Right lobe of liver (tissue), 6 donors: ENCODE measurements at regions not wholly inside any gene's neighbourhood (a gene's known extent, or its start where the extent isn't known, plus 50 kb on each side); places are given as distances from the start of the nearest gene placed in this dataset.
A peak's percentile ranks its signal among the peaks of the same experiment; 100 is the strongest.

Experiments
- ATAC-seq, 4 donors: fragments of 200-7000 bp; cut with Tn5 transposase; one replicate each; pipeline ENCODE4 v1.9.1; 2020; ENCODE audit warnings: mild to moderate bottlenecking in 4 of 4, moderate library complexity in 4 of 4
- DNase-seq, 3 donors: peaks; one replicate each; pipeline ENCODE4 v3.0.0-alpha.2; 2020
- H3K27ac ChIP-seq, 3 donors: fragments of 200-600 bp; one replicate each; pipeline ENCODE4 v1.8.0; 2022
- H3K27me3 ChIP-seq, 2 donors: fragments of 200-600 bp; one replicate each; pipeline ENCODE4 v1.8.0; 2022
- H3K36me3 ChIP-seq, 4 donors: fragments of 200-600 bp; sonication (generic) in 1 of 4; one replicate each; pipeline versions ENCODE4 v1.5.1 to v1.8.0; 2017 to 2022; ENCODE audit warnings: control low read depth in 1 of 4
- H3K4me1 ChIP-seq, 4 donors: fragments of 200-600 bp; sonication (generic) in 1 of 4; one replicate each; pipeline versions ENCODE4 v1.5.1 to v1.8.0; 2017 to 2022; ENCODE audit warnings: control low read depth in 1 of 4
- H3K4me3 ChIP-seq, 3 donors: fragments of 200-600 bp; one replicate each; pipeline ENCODE4 v1.8.0; 2022
- H3K9me3 ChIP-seq, 4 donors: fragments of 200-600 bp; sonication (generic) in 1 of 4; one replicate each; pipeline versions ENCODE4 v1.5.1 to v1.8.0; 2017 to 2022; ENCODE audit warnings: control low read depth in 1 of 4
- CTCF ChIP-seq, 4 donors: fragments of 200-600 bp in 3 of 4; fragments of 450-650 bp in 1 of 4; IDR thresholded peaks; one replicate each; pipeline versions ENCODE4 v1.5.1 to v1.8.0; 2016 to 2022; ENCODE audit warnings: antibody characterized with exemption in 4 of 4, mild to moderate bottlenecking in 2 of 4
- POLR2A ChIP-seq: fragments of 450-650 bp; IDR thresholded peaks from one replicate; pipeline ENCODE4 v1.6.1; 2017; ENCODE audit warnings: antibody characterized with exemption, mild to moderate bottlenecking
- WGBS: methylation state at CpG from one replicate; pipeline ENCODE4 v1.1.6; 2018; ENCODE audit warnings: low coverage, low lambda C conversion rate; ENCODE audit not compliant: insufficient coverage; ENCODE audit errors: missing lambda C conversion rate; 5-methylcytosine and 5-hydroxymethylcytosine counted together
- intact Hi-C, 2 donors: fragments of 100-400 bp; cut with DNase I; formaldehyde crosslinking; loops; one replicate each; pipeline versions ENCODE4 v1.11.2 to v1.14.1; 2022
- donor health status: DM: no; HTN: yes; CAD: no.
- donor health status: DM: no; HTN: no; CAD: no.
- donor health status: DM: no; HTN: no; CAD: no.
- donor health status: DM: no; HTN: yes; CAD: no.
- donor health status: DM: no; HTN: yes; CAD: no.

- ATAC-seq = no peak
- no peak overlapping the region for H3K4me3 ChIP-seq
- no peaks in the 10 kb centered on the region for H3K27me3 ChIP-seq
- TF ChIP-seq CTCF (IDR thresholded peaks at IDR 0.05) = no peak
- TF ChIP-seq POLR2A = no peak
- intact Hi-C loops = no loop called here
- no peak overlapping the region for H3K27ac ChIP-seq
- H3K4me1 ChIP-seq = no peaks in the 10 kb centered on the region
- no peak for DNase-seq
- no peaks in the 10 kb centered on the region for H3K9me3 ChIP-seq
- H3K36me3 ChIP-seq = no peaks in the 10 kb centered on the region
- 38% methylated on average over 2 of the region's 2 CpGs for WGBS
These were observed 176.6 kb upstream of the CENPE start for GRCh38 chr4:103374758-103375157.

- no peak overlapping the region for H3K4me3 ChIP-seq
- H3K27me3 ChIP-seq = no peaks in the 10 kb centered on the region
- no peaks in the 10 kb centered on the region for H3K4me1 ChIP-seq
- intact Hi-C loops = no loop called here
- no peaks in the 10 kb centered on the region for H3K9me3 ChIP-seq
- ATAC-seq (no peak), DNase-seq (no peak)
- H3K27ac ChIP-seq = no peak overlapping the region
- TF ChIP-seq CTCF (IDR thresholded peaks at IDR 0.05) = no peak
- no peak for TF ChIP-seq POLR2A
- 93% methylated on average over 1 of the region's 1 CpG for WGBS
- no peaks in the 10 kb centered on the region for H3K36me3 ChIP-seq
These were observed 176.2 kb upstream of the CENPE start for GRCh38 chr4:103374306-103374705.

DNA sequence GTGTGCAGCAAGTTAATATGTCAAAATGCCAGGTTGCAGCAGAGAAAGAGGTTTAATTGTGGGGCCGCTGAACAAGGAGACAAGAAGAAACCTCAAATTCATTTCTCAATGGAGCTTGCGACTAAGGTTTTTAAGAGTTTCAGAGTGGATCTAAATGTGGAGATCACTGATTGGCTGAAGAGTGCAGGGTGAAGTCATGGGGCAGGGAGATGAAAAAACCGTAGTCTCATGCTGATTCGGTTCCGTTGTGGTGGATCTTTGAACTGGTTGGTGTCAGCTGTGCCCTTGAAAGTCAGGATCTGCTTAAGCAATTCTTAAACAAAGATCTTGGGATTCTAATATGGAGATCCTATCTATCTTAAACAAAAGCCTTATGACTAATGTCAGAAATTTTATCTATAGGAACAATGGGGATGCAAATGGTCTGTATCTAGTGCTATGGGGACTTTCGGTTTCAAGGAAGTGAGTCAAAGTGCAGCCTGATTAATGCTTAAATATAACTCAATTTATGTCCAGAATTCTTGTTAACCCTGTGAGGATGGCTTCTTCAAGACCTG is 173.9 kb upstream of the CENPE start:
- H3K27me3 ChIP-seq = no peaks in the 10 kb centered on the region
- H3K4me1 ChIP-seq = no peaks in the 10 kb centered on the region
- ATAC-seq (no peak), DNase-seq (no peak)
- no peaks in the 10 kb centered on the region for H3K36me3 ChIP-seq
- H3K27ac ChIP-seq = no peak overlapping the region
- no peaks in the 10 kb centered on the region for H3K9me3 ChIP-seq
- intact Hi-C loops = no loop called here
- WGBS = 82% methylated on average over 6 of the region's 6 CpGs
- no peak for TF ChIP-seq POLR2A
- TF ChIP-seq CTCF (IDR thresholded peaks at IDR 0.05) = no peak
- no peak overlapping the region for H3K4me3 ChIP-seq

DNA sequence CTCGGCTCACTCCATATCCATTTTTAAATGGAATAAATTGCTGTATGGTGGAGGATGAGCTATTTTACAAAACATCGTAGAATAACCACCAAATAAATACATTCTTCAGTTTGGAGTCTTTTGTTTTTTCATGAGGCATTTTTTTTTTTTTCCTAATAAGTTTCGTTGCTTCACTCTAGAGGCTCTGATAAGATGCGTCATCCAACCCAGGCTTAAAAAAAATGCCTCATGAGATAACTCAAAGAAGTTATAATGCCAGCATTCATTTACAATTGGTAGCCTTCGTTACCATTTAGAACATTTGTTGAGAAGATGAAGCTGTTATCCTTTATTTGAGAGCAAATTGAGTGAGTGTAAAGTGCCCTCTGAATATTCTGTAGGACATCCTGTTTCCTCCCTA is 172.2 kb upstream of the CENPE start:
- TF ChIP-seq CTCF (IDR thresholded peaks at IDR 0.05) (no peak), POLR2A (no peak)
- H3K4me3 ChIP-seq = no peak overlapping the region
- intact Hi-C loops = no loop called here
- no peak overlapping the region for H3K27ac ChIP-seq
- H3K36me3 ChIP-seq = no peaks in the 10 kb centered on the region
- no peaks in the 10 kb centered on the region for H3K4me1 ChIP-seq
- no peaks in the 10 kb centered on the region for H3K9me3 ChIP-seq
- no peaks in the 10 kb centered on the region for H3K27me3 ChIP-seq
- ATAC-seq (no peak), DNase-seq (no peak)
- 75% methylated on average over 5 of the region's 5 CpGs for WGBS

- Histone ChIP-seq H3K4me1 (no peaks in the 10 kb centered on the region), H3K36me3 (no peaks in the 10 kb centered on the region), H3K9me3 (no peaks in the 10 kb centered on the region), H3K4me3 (no peak overlapping the region), H3K27me3 (no peaks in the 10 kb centered on the region), H3K27ac (no peak overlapping the region)
- WGBS = 76% methylated on average over 2 of the region's 2 CpGs
- TF ChIP-seq POLR2A (no peak), CTCF (IDR thresholded peaks at IDR 0.05) (peak in 2 of 4 donors; percentile 21 to 33)
- intact Hi-C loops = no loop called here
- DNase-seq (no peak), ATAC-seq (peak in 3 of 4 donors; percentile 44 to 73 (median 69))
These were observed 167.1 kb upstream of the CENPE start for GRCh38 chr4:103365285-103365684.
